BJ (cell line): ENCODE measurements at regions not wholly inside any gene's neighbourhood (a gene's known extent, or its start where the extent isn't known, plus 50 kb on each side); places are given as distances from the start of the nearest gene placed in this dataset.

Experiments used
- CTCF ChIA-PET: fragments of 350-600 bp; formaldehyde crosslinking; extraction: SDS; loops from one replicate; lab custom pipeline; 2021; ENCODE audit warnings: antibody characterized with exemption, inconsistent platforms; lab: Yijun Ruan, JAX
- POLR2A ChIA-PET: fragments of 300-600 bp; sonication (Branson Sonifier 250); formaldehyde crosslinking; extraction: SDS; loops from one replicate; lab custom pipeline; 2021; ENCODE audit warnings: antibody characterized with exemption; lab: Charles Lee
- DNase-seq: peaks from one replicate; pipeline ENCODE4 v3.0.0-alpha.2; 2011; ENCODE audit warnings: low read depth
- H3K27me3 ChIP-seq: 2 replicates; pipeline ENCODE4 v1.6.0; 2011; ENCODE audit warnings: low read length; ENCODE audit not compliant: control insufficient read depth, insufficient read depth
- H3K36me3 ChIP-seq: 2 replicates; pipeline ENCODE4 v1.5.1; 2011; ENCODE audit warnings: low read length; ENCODE audit not compliant: control insufficient read depth, insufficient read depth
- H3K4me3 ChIP-seq: 2 replicates; pipeline ENCODE4 v1.5.1; 2011; ENCODE audit warnings: low read depth, mild to moderate bottlenecking, control low read depth, low read length
- TF ChIP-seq, protein P1 (sequence below): IDR thresholded peaks from 2 replicates; pipeline ENCODE4 v1.5.1; 2011; ENCODE audit warnings: low read depth, mild to moderate bottlenecking, control low read depth, inconsistent platforms, low read length, moderate library complexity; ENCODE audit not compliant: insufficient read depth

DNA sequence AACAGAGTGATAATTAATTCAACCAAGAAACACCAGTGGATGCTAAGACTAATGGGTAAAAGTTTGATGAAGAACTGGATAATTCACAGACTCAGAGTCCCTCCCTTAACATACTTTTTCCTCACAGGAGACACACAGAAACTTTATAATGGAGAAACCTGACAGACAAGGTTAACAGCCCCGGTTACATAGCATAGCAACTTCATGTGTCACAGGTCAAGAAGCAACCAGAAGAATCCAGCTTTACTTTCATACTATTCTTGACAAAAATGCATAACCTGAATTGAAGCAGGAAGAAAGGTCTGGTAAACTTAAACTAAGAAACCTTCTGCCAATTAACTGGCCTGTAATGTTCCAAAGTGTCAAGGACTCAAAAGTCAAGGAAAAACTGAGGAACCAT lies 375.9 kb downstream of the RNF144B start:
- TF ChIP-seq, protein P1, sequence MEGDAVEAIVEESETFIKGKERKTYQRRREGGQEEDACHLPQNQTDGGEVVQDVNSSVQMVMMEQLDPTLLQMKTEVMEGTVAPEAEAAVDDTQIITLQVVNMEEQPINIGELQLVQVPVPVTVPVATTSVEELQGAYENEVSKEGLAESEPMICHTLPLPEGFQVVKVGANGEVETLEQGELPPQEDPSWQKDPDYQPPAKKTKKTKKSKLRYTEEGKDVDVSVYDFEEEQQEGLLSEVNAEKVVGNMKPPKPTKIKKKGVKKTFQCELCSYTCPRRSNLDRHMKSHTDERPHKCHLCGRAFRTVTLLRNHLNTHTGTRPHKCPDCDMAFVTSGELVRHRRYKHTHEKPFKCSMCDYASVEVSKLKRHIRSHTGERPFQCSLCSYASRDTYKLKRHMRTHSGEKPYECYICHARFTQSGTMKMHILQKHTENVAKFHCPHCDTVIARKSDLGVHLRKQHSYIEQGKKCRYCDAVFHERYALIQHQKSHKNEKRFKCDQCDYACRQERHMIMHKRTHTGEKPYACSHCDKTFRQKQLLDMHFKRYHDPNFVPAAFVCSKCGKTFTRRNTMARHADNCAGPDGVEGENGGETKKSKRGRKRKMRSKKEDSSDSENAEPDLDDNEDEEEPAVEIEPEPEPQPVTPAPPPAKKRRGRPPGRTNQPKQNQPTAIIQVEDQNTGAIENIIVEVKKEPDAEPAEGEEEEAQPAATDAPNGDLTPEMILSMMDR: no peak
- ChIA-PET CTCF (no interaction called here), POLR2A (no interaction called here)
- Histone ChIP-seq H3K4me3 (no peak overlapping the region), H3K36me3 (no peaks in the 10 kb centered on the region), H3K27me3 (no peaks in the 10 kb centered on the region)
- DNase-seq: no peak

GRCh38 chr6:18784794-18785193 lies 397.6 kb downstream of the RNF144B start:
- Histone ChIP-seq H3K4me3 (no peak overlapping the region), H3K36me3 (no peaks in the 10 kb centered on the region), H3K27me3 (no peaks in the 10 kb centered on the region)
- no peak for DNase-seq
- CTCF ChIA-PET: no interaction called here
- POLR2A ChIA-PET: no interaction called here
- TF ChIP-seq, protein P1: no peak

GRCh38 chr6:18785810-18786490 lies 398.8 kb downstream of the RNF144B start:
- ChIA-PET POLR2A (no interaction called here), CTCF (no interaction called here)
- DNase-seq: no peak
- Histone ChIP-seq H3K36me3 (no peaks in the 10 kb centered on the region), H3K4me3 (no peak overlapping the region), H3K27me3 (no peaks in the 10 kb centered on the region)
- TF ChIP-seq, protein P1: no peak

GRCh38 chr6:18792866-18793265 lies 405.7 kb downstream of the RNF144B start:
- TF ChIP-seq, protein P1: no peak
- POLR2A ChIA-PET: no interaction called here

GRCh38 chr6:18795726-18796125 lies 408.6 kb downstream of the RNF144B start:
- Histone ChIP-seq H3K36me3 (no peaks in the 10 kb centered on the region), H3K27me3 (no peaks in the 10 kb centered on the region), H3K4me3 (no peak overlapping the region)
- ChIA-PET POLR2A (no interaction called here), CTCF (no interaction called here)
- no peak for DNase-seq
- TF ChIP-seq, protein P1: no peak

More at GRCh38 chr6:18792866-18793265, 405.7 kb downstream of the RNF144B start:
- no peaks in the 10 kb centered on the region for H3K36me3 ChIP-seq
- H3K27me3 ChIP-seq: no peaks in the 10 kb centered on the region
- CTCF ChIA-PET: no interaction called here
- no peak overlapping the region for H3K4me3 ChIP-seq
- DNase-seq: no peak
